NCI-H748 (cell line): ENCODE measurements at regions not wholly inside any gene's neighbourhood (a gene's known extent, or its start where the extent isn't known, plus 50 kb on each side); places are given as distances from the start of the nearest gene placed in this dataset.
"Not testable (repeated sequence)": the region's sequence is repeated elsewhere in the genome, so short reads cannot be mapped to it uniquely, and the experiment has no call there.

Source experiments
- DNase-seq: peaks from one replicate; lab custom pipeline; 2025; ENCODE audit not compliant: unreplicated experiment; lab: John Stamatoyannopoulos, UW

DNA sequence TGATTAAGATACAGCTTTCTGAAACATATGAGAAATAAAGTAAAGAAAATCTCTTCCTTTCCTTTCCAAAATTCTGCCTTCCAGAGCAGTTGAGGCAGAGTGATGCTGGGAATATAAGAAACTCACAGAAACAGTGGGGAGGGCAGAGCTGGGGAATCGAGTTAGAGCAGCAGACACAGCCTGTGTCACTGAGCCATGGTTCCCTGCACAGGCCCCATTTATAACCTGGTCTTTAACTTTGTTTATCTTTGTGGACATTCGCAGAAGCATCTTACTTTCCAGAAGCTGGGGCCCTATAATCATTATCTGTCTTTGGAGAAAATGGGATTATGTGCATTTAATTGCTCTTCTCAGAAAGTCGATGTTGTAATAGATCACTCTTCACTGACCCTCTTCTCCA lies 349.1 kb downstream of the SETD4 start:
- no peak for DNase-seq

DNA sequence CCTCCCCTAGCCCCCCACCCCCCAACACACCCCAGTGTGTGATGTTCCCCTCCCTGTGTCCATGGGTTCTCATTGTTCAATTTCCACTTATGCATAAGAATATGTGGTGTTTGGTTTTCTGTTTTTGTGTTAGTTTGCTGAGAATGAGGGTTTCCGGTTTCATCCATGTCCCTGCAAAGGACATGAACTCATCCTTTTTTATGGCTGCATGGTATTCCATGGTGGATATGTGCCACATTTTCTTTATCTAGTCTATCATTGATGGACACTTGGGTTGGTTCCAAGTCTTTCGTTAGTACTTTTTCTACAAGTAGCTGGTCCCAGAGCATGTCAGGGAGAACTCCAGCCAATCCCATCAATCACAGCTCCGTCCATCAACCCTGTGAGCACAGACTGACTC lies 350.3 kb downstream of the SETD4 start:
- not testable (repeated sequence) for DNase-seq

DNA sequence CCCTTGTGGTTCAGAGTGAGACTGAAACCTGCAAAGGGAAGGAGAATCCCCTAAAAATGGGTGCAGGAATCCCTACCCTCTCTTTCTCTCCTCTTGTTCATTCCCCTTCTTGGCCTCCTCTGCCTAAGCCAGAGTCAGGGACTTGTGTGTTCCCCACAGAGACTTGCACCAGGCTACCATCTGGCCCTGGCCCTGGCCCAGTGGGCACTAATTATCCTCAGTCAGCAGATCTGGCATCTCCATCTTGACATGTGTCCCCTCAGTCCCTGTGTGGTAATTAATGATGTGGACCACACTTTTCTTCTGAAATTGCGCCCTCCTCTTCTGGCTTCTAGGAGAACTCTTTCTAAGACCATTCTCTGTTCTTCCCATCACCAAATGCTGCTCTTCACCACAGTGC lies 354.4 kb downstream of the SETD4 start:
- DNase-seq: no peak

DNA sequence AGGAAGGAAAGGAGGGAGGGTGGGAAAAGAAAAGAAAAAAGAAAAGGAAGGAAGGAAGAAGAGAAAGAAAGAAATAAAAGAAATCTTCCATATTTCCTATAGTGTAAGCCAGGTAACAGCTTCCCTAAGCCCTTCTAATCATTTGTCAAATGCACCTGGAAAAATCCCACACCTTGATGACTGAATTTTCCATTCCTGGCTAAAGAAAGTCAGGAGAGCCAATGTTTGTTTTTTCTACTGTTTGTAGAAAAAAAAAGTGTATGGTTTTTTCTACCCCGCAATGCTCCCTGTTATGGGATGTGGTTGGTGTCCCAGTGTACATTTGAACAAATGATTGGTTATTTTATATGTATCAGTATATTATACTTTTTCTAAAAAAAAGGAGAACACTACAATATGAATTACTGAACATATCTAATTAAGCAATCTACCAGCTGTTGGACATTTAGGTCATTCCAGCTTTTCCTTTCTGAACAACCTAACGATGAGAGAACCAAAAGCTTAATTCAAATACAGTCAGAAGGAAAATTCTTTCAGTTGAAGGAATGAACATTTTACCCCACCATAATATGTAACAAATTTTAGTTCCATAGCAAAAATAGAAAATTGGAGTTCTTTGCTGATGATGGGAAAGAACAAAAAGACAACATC lies 355.0 kb downstream of the SETD4 start:
- no peak for DNase-seq

DNA sequence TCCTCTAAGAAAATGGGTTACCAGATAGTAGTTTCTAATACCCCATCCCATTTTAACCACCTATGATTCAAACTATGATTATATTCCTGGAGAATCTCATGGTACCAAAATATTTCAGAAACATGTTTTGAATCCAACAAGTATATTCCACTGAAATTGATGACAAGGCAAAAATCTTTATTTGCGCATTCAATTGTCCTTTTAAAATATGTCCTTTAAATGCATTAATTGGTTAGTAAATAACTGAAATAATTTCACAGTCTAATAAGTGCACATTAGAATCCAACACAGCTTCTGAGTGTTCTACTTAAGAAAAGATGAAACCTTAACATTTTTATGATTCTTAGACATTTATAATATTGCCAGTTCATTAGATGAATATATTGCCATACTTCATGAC lies 356.6 kb downstream of the SETD4 start:
- no peak for DNase-seq

DNA sequence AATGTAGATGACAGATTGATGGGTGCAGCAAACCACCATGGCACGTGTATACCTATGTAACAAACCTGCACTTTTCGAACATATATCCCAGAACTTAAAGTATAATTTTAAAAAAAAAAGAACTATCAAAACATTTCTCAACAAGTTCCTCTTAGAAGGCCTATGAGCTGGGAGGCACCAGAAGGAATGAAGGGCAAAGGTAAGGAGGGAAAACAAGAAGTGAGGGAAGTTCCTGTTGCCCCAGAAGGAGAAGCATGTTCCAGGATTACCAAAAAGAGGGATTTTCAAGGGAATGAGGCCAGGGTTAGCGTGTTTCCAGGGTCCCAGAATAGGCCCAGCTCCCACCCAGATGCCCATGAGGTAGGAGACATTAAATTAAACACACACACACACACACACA lies 361.0 kb downstream of the SETD4 start:
- DNase-seq: no peak

DNA sequence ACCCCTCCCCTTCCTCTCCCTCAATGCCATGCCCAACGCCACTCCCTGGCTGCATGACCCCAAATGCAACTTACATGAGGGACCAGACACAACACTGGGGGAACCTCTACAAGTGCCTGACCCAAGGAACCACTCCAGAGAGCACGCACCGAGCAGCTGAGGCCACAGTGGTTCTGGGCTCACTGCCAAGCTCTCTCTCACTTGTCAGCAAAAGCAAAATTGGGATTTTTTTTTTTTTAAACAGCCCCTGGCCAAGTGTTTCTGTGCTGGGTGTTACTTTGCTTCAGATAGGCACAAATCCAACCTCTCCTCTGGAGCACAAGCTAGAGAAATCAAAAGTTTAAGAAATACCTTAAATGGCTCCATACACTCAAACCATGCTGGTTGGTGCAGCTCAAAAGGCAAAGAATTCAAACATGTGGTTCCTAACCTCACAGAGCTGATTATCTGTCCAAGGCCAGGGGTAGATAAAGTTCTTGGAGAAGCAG lies 363.0 kb downstream of the SETD4 start:
- DNase-seq: peak; percentile 92

DNA sequence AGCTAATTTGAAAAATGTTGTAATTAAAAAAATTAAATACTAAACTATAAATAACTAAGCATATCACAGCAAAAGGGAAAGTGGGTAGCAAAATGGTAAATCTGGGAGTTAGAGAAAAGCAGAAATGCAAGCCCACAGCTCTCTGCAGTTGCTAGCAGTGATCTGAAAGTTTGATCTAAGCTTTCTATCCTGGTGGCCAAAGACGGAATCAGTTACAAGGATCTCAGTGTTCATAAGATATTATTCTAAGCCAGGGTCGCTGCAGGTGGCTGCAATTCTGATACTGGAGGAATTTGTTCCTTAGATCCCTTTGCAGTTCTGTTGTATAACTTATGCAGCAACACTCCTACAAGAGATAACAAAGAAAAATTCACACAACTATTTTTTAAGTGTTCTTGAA lies 363.7 kb downstream of the SETD4 start:
- no peak for DNase-seq

DNA sequence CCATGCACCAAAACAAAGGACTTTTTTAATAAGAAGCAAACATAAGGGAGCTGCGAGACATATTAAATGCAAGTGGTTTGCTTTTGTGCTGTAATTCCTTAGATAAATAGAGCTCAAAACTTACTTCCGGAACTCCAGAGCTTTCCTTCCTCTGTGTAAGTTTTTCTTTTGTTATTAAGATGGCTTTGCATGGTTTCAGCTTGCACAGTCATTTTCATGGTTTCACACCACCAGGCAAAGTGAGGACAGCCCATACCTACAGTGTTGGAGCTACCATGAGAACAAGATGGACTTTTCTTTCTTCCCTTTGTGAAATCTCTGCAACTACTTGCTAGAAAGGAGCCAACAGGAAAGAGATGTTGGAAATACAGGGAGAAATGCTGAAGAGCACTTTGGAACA lies 368.0 kb downstream of the SETD4 start:
- DNase-seq: no peak

DNA sequence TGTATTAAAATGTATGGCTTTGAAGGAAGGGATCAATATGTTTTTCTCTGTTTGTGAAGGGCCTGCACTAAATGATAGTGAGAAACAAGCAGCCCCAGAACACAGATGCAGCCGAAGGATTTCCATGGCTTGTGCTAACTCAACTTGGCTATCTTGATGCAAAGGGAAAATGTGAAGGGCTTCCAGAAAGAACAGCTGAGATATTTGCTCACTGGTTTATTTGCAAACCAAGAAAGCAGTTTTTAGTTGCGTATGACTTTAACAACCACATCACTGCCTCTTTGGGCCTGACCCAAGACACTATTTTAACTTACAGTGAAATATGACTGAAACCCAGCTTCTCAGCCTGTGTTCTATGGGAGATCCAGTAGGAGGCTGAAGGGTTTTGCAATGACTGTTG lies 369.9 kb downstream of the SETD4 start:
- DNase-seq: no peak

DNA sequence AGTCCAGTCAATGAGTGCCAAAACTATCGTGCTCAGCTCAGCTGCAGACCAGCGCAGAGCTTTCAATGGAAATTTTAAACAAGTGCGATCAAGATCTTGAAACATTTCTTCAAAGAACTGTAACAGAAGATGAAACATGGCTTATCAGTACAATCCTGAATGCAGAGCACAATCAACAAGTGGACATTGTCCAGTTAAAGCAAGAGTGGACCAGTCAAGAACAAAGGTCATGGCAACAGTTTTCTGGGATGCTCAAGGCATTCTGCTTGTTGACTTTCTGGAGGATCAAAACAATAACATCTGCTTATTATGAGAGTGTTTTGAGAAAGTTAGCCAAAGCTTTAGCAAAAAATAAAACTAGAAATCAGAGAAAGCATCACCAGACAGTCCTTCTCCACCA lies 374.2 kb downstream of the SETD4 start:
- no peak for DNase-seq

DNA sequence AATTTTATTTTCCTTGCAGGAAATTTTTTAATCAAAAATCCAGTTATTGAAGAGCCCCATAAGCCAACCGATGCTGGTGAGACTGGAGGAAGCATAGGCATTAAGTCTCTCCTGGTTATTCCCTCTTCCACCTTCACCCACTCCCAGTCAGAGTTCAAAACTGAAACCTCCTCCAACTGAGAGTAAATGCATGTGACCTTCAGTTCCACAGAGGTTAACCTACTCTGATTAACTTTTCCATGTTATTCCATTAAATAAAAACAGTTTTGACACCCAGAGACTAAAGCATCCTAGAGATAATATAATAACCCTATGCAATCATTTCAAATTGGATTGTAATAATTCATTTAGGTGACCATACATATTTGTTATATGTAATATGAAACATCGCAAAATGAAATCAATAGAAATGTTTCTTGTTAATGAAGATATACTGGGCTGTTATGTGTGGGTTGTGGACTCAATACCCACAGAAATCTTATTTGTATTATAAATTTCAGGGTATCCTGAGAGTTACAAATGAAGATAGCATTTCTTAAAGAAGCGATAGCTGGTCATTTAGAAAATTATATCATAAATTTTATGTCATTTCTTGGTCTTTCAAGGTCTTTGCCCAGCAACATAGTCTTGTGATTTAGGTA lies 376.5 kb downstream of the SETD4 start:
- no peak for DNase-seq

DNA sequence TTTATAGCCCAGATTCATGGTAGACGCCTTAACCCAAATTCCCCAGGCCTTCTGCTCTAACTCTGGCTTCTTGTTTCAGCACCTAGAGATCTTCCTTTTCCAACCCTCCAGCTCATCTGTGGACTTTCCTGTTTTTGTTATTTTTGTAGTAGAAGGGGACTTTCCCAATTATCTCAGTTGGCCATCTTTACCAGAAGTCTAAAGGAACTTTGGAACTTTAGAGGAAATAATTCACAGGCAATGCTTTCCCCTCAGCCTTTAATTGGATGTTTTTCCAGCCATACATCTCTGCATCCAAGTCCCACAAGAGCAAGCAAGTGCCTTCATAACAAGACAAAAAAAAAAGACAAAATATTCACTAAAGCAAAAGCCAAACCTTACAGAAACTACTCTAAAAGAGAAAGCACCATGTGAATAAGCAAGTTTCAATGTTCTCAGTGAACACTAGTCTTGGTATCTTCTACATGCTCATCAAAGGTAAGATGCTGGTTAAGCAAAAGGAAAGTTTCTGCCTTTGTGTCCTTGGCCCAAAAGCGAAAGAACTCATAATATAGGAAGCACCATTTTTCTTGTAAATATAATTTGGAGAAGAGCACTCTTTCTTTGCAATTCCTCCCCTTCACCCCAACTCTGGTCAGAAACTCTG lies 377.3 kb downstream of the SETD4 start:
- DNase-seq: no peak

DNA sequence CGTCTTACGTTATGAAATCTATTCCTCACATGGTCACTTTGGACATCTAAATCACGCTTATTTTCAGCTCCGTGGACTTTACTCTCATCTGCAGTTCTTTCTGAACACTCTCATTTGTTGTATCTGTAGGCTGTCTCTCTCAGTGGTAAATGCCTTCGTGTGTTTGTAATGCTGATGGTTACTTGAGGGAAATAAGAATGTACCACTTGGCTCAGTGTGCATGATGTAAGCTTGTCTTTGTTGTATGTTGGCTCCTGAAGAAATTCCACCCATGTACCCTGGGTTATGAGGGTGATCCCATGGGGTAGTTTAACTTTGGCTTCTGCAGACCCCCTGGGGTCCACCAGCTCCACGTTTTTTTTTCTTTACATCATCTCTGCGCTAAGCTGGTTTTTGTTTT lies 378.4 kb downstream of the SETD4 start:
- DNase-seq: no peak

DNA sequence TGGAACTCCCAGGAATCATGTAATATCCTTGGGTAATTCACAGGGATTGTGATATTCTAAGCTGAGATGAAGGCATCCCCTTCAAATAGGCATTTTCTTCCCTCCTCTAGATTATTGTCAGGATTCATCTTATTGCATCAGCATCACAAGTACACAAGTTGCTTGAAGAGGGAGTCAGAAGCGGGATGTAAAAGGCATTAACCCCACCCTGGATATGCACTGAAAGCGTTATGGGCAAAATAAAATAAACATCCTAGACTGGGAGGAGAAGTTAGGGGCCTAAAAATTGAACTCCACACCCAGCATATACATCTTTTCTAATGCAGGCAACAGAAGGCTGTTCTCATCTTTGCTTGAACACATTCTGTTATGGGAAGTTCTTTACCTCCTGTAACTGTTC lies 381.2 kb downstream of the SETD4 start:
- DNase-seq: no peak

DNA sequence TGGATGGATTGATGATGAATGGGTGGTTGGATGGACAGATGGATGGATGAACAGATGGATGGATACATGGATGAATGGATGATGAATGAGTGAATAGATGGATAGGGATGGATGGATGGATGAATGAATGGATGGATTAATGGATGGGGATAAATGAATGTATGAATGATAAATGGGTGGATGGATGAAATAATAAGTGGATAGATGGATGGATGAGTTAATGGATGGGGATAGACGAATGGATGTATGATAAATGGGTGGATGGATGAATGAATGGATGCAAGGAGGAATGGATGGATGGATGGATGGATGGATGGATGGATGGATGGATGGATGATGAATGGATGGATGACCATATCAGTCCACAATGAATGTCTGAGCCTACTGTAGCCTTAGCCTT lies 381.9 kb downstream of the SETD4 start:
- DNase-seq: no peak

DNA sequence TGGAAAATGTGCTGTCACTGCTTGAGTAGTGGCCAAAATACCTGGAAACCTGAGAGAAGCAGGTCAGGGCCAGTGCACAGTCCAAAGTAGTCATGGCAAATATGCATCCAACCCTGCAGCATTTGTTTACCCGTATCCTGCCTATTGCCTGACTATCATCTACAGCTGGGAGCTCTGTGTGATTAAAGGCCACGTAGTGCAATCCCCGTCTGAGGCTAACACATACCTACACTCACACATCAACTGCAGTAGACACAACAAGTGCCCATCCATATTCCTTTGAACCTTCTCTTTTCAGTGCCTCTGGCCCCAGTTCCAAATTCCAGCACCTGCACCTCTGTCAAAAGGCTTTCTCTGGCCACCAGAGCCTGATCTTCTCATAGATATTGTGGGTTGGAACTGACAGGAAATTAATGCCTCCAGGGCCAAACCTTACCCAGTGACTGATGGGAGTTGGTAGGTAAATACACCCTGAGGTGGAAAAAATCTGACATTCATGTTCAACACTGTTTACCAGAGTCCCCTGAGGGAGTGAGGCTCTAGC lies 383.0 kb downstream of the SETD4 start:
- no peak for DNase-seq

DNA sequence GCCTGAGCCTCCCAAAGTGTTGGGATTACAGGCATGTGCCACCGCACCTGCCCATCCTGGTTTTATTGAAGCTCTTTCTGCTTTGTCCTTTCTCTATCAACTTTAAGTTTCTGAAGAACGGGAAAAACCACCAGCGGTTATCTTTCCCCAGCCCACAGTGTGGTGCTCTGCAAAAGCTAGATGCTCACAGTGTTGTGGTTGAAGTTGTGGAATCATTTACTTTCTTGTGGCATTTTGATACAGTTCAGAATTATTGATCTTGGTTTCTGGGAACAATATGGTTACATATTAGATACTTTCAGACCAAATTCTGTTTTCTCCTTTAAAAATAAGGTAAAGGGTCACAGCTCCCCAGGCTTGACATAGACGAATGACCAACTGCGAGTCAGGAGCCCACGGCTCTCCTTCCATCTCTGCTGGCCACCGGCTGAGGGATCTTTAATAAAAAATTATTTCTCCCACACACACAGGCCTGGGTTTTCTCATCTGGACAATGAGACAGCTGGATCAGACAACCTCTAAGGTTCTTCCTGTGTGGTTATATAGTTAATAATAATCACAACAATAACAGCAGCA lies 385.3 kb downstream of the SETD4 start:
- no peak for DNase-seq

DNA sequence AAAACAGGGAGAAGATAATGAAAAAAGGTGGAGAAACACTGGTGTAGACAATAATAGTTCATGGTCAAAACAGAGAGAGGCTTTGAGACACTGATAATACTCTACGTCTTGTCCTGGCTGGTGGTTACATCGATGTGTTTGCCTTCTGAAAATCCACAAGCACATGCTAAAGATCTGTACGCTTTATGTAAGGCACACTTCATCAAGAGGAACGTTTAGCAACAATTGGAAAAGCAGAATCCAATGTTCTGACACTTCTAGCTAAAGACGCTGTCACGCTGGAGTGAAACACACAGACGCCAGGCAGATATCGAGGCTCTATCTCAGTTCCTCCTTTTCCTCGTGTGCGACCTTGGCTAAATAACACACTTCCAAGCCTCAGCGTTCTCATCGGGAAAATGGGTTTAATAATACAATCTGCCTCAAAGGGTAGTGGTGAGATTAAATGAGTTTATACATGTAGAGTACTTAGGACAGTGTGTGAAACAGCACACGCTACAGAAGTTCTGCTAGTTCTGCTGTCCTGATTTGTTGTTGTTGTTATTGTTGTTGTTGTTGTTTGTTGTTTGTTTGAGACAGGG lies 386.1 kb downstream of the SETD4 start:
- no peak for DNase-seq

DNA sequence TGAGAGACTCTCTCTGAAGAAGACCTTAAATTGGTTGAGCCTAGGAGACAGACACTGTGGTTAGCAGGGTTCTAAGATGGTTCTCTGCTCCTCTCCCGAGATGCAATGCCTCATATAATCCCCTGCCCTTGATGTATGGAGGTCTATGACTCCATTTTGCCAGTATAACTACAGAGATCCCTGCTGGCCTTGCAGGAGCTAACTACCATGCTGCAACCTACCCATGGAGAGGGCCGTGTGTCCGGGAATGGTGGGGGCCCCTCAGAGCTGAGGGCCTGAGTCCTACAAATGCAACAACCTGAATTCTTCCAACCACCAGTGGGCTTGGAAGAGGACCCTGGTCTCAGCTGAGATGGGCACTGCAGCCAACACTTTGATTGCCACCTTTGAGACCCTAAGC lies 388.0 kb downstream of the SETD4 start:
- no peak for DNase-seq

DNA sequence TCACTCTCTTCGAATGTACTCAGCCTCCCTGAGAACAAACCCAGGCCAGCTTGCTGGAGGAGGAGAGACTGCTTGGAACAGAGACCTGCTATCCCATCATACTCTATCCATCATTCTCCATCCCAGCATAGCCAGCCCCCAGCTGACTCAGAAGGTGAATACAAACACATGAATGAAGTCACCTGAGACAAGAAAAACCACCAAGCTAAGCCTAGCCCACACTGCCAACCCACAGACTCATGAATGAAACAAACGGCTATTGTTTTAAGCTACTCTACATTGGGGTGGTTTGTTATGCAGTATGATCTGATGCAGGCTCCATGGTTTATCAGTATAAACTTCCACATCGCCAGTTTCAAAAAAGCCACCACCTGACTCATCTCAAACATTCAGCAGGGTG lies 395.6 kb downstream of the SETD4 start:
- no peak for DNase-seq
